ENCODE measurements at regions not wholly inside any gene's neighbourhood (a gene's known extent, or its start where the extent isn't known, plus 50 kb on each side); places are given as distances from the start of the nearest gene placed in this dataset.
A peak's percentile ranks its signal among the peaks of the same experiment; 100 is the strongest.

GRCh38 chr10:93222211-93222754, 148.6 kb downstream of the CYP26A1 start:
- TF ChIP-seq, protein P1, sequence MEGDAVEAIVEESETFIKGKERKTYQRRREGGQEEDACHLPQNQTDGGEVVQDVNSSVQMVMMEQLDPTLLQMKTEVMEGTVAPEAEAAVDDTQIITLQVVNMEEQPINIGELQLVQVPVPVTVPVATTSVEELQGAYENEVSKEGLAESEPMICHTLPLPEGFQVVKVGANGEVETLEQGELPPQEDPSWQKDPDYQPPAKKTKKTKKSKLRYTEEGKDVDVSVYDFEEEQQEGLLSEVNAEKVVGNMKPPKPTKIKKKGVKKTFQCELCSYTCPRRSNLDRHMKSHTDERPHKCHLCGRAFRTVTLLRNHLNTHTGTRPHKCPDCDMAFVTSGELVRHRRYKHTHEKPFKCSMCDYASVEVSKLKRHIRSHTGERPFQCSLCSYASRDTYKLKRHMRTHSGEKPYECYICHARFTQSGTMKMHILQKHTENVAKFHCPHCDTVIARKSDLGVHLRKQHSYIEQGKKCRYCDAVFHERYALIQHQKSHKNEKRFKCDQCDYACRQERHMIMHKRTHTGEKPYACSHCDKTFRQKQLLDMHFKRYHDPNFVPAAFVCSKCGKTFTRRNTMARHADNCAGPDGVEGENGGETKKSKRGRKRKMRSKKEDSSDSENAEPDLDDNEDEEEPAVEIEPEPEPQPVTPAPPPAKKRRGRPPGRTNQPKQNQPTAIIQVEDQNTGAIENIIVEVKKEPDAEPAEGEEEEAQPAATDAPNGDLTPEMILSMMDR (IDR thresholded peaks at IDR 0.05; ENCODE audit: low read depth, low read length, missing control alignments), result no peak
- in situ Hi-C loops (cut with HindIII; ENCODE audit: low pct_ligation_motif_present, low sequenced_read_pairs), result no loop called here
- Histone ChIP-seq H3K27me3 (replicated peaks) (no peaks in the 10 kb centered on the region), H3K27ac (no peak overlapping the region), H3K4me3 (ENCODE audit: low read depth, low read length) (no peak overlapping the region), H3K36me3 (replicated peaks) (no peaks in the 10 kb centered on the region)
- DNase-seq, result no peak

GRCh38 chr10:93222876-93223275, 149.2 kb downstream of the CYP26A1 start:
- H3K27ac ChIP-seq, result no peak overlapping the region
- no peaks in the 10 kb centered on the region for H3K27me3 ChIP-seq (replicated peaks)
- no peak overlapping the region for H3K4me3 ChIP-seq (ENCODE audit: low read depth, low read length)
- TF ChIP-seq, protein P1 (IDR thresholded peaks at IDR 0.05; ENCODE audit: low read depth, low read length, missing control alignments), result no peak
- H3K36me3 ChIP-seq (replicated peaks), result no peaks in the 10 kb centered on the region
- in situ Hi-C loops (cut with HindIII; ENCODE audit: low pct_ligation_motif_present, low sequenced_read_pairs), result no loop called here
- no peak for DNase-seq

- Histone ChIP-seq H3K36me3 (replicated peaks) (no peaks in the 10 kb centered on the region), H3K4me3 (ENCODE audit: low read depth, low read length) (no peak overlapping the region), H3K27ac (no peak overlapping the region), H3K27me3 (replicated peaks) (no peaks in the 10 kb centered on the region)
- no peak for DNase-seq
- in situ Hi-C loops (cut with HindIII; ENCODE audit: low pct_ligation_motif_present, low sequenced_read_pairs), result no loop called here
- TF ChIP-seq, protein P1 (IDR thresholded peaks at IDR 0.05; ENCODE audit: low read depth, low read length, missing control alignments), result no peak
Measured at GRCh38 chr10:93223336-93223735, 149.6 kb downstream of the CYP26A1 start.

DNA sequence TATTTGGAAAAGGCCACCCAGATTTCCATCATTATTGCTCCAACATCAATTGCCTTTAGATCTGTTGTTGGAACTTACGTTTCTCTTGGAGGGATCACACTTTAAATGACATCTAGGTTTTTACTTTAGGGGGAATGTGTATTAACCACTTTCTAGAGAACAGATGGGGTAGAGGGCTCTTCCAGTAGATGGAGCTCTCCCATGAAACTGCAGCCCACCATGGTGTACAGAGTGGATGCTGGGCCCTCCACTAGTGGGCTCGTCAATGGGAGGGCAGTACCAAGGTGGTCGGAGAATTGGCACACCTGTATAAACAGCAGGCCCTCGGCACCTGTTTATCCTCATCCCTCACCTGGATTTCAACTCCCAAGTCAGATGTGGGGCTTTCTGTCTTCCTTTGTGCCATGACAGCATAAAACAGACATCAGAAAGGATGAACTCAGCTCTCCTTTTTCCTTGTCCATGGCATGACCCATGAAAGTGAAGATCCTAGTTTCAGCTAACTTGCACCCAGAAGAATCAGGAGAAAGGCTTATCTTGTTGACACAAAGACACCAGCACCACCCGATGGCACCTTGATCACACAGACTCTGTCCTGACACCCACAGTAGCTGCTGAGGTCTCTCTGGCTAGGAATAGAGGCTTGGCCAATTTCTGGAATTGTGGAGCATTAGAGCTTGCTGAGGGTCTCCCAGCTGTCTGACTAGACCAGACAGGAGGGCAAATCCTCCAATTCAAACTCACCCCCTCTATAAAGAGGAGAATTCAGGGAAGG, 150.5 kb downstream of the CYP26A1 start:
- H3K4me3 ChIP-seq (ENCODE audit: low read depth, low read length), result no peak overlapping the region
- in situ Hi-C loops (cut with HindIII; ENCODE audit: low pct_ligation_motif_present, low sequenced_read_pairs), result no loop called here
- no peak for DNase-seq
- H3K27ac ChIP-seq, result no peak overlapping the region
- H3K36me3 ChIP-seq (replicated peaks), result no peaks in the 10 kb centered on the region
- H3K27me3 ChIP-seq (replicated peaks), result no peaks in the 10 kb centered on the region
- TF ChIP-seq, protein P1 (IDR thresholded peaks at IDR 0.05; ENCODE audit: low read depth, low read length, missing control alignments), result peak; percentile 10

DNA sequence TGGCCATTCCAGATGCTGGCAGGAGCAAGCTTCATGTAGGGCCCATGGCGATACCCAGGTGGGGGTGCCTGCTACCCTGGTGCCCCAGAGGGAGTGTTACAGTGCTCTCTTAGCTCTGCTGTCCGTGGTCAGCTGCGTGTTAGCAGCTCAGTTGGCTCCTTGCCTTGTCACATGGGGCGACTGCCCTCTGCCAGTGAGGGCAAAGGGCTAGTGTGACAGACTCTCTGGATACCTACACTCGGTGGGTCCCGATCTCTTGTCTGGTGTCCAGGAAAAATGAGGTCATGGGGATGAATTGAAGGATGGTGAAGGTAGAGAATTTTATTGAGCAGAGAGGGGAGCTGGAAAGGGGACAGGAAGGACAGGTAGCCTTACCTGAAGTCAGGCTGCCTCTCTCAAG, 152.2 kb downstream of the CYP26A1 start:
- Histone ChIP-seq H3K27me3 (replicated peaks) (no peaks in the 10 kb centered on the region), H3K4me3 (ENCODE audit: low read depth, low read length) (no peak overlapping the region), H3K36me3 (replicated peaks) (no peaks in the 10 kb centered on the region), H3K27ac (no peak overlapping the region)
- DNase-seq, result no peak
- TF ChIP-seq, protein P1 (IDR thresholded peaks at IDR 0.05; ENCODE audit: low read depth, low read length, missing control alignments), result no peak
- in situ Hi-C loops (cut with HindIII; ENCODE audit: low pct_ligation_motif_present, low sequenced_read_pairs), result no loop called here
